ENCODE measurements at regions not wholly inside any gene's neighbourhood (a gene's known extent, or its start where the extent isn't known, plus 50 kb on each side); places are given as distances from the start of the nearest gene placed in this dataset.
"Not testable (repeated sequence)": the region's sequence is repeated elsewhere in the genome, so short reads cannot be mapped to it uniquely, and the experiment has no call there.

DNA sequence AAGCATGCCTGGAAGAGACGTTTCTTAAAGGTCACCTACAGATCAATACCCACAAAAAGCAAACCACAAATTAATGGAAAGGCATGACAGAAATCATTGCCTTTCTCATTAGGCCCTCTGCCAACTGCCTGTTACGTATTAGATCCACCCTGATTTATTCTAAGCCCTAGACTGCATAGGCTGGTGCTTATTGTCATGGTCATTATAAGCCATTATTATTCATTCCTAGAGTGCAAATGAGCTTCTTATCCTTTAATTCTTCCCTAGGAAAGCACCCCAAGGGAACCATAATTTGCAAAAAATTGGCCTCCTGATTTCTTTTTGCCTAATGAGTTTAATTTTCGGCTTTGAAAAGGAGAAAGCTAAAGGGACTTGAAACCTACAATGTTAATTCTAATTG is 184.2 kb upstream of the GPRIN3 start:
- no peaks in the 10 kb centered on the region for H3K27me3 ChIP-seq
- H2AFZ ChIP-seq (replicated peaks), result no peak overlapping the region
- Mint-ChIP-seq H3K27ac (peak overlapping the region; percentile 21), H3K4me3 (no peak overlapping the region), H3K4me1 (peaks cover 7% of the 10 kb centered on the region), H3K27me3 (ENCODE audit: insufficient read depth, low read depth) (no peaks in the 10 kb centered on the region), H3K36me3 (no peaks in the 10 kb centered on the region), H3K9me3 (peaks cover 5% of the 10 kb centered on the region)
- H3K4me1 ChIP-seq, result no peaks in the 10 kb centered on the region
- H3F3A ChIP-seq (ENCODE audit: low read depth), result no peaks in the 10 kb centered on the region
- no peak overlapping the region for H3K9ac ChIP-seq
- TF ChIP-seq, protein P1, sequence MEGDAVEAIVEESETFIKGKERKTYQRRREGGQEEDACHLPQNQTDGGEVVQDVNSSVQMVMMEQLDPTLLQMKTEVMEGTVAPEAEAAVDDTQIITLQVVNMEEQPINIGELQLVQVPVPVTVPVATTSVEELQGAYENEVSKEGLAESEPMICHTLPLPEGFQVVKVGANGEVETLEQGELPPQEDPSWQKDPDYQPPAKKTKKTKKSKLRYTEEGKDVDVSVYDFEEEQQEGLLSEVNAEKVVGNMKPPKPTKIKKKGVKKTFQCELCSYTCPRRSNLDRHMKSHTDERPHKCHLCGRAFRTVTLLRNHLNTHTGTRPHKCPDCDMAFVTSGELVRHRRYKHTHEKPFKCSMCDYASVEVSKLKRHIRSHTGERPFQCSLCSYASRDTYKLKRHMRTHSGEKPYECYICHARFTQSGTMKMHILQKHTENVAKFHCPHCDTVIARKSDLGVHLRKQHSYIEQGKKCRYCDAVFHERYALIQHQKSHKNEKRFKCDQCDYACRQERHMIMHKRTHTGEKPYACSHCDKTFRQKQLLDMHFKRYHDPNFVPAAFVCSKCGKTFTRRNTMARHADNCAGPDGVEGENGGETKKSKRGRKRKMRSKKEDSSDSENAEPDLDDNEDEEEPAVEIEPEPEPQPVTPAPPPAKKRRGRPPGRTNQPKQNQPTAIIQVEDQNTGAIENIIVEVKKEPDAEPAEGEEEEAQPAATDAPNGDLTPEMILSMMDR (IDR thresholded peaks at IDR 0.05), result no peak
- TF ChIP-seq EZH2 (IDR thresholded peaks at IDR 0.05) (no peak), EZH2phosphoT487 (IDR thresholded peaks at IDR 0.05) (no peak)
- H3K27ac ChIP-seq, result no peak overlapping the region
- no peaks in the 10 kb centered on the region for H3K9me3 ChIP-seq (ENCODE audit: low read depth)
- H3K4me3 ChIP-seq, result no peak overlapping the region
- H3K79me2 ChIP-seq (ENCODE audit: low read depth), result no peaks in the 10 kb centered on the region
- DNase-seq (ENCODE audit: low spot score), result no peak
- no peak overlapping the region for H3K4me2 ChIP-seq
- H3K36me3 ChIP-seq, result no peaks in the 10 kb centered on the region
- H4K20me1 ChIP-seq (ENCODE audit: low read depth), result no peaks in the 10 kb centered on the region

DNA sequence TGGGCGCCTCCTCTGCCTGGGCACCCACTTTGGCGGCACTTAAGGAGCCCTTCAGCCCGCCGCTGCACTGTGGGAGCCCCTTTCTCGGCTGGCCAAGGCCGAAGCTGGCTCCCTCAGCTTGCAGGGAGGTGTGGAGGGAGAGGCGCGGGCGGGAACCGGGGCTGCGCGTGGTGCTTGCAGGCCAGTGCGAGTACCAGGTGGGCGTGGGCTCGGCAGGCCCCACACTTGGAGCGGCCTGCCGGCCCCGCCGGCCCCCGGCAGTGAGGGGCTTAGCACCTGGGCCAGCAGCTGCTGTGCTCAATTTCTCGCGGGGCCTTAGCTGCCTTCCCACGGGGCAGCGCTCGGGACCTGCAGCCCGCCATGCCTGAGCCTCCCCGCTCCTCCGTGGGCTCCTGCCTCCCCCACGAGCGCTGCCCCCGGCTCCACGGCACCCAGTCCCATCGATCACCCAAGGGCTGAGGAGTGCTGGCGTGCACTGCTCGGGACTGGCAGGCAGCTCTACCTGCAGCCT is 182.4 kb upstream of the GPRIN3 start:
- H3K27ac Mint-ChIP-seq; H3K4me2 ChIP-seq; H3K9me3 ChIP-seq (ENCODE audit: low read depth); H3K4me1 ChIP-seq; H4K20me1 ChIP-seq (ENCODE audit: low read depth); H3K4me1 Mint-ChIP-seq; H3K27me3 ChIP-seq; H3K79me2 ChIP-seq (ENCODE audit: low read depth); H3K27ac ChIP-seq; H3K9ac ChIP-seq; H3F3A ChIP-seq (ENCODE audit: low read depth); H3K36me3 Mint-ChIP-seq; H3K4me3 ChIP-seq; H2AFZ ChIP-seq (replicated peaks); H3K9me3 Mint-ChIP-seq; DNase-seq (ENCODE audit: low spot score); H3K36me3 ChIP-seq; H3K4me3 Mint-ChIP-seq; H3K27me3 Mint-ChIP-seq (ENCODE audit: insufficient read depth, low read depth): not testable (repeated sequence)

DNA sequence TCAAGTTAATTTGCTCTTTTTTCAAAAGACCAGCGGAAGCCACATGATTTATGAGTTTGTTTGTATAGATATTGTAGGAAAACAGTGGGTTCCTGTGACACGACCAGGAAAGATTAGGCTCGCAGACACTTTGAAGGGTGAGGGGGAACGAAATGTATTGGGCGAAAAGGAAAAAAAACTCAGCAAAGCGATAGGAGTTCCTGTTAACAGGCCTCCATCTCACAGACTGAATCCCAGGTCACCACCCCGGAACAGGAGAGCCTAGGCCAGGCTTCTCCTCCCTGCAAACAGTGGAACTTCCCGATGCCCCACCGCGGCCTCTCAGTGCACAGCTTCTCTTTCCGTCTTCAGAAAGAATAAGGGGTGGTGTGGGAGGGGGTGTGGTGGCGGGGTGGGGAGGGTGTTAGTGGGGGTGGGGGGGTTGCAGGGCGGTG is 181.8 kb upstream of the GPRIN3 start:
- Mint-ChIP-seq H3K4me3 (no peak overlapping the region), H3K4me1 (peaks cover 7% of the 10 kb centered on the region), H3K27me3 (ENCODE audit: insufficient read depth, low read depth) (no peaks in the 10 kb centered on the region), H3K27ac (no peak overlapping the region), H3K36me3 (no peaks in the 10 kb centered on the region), H3K9me3 (peaks cover 5% of the 10 kb centered on the region)
- Histone ChIP-seq H3K79me2 (ENCODE audit: low read depth) (no peaks in the 10 kb centered on the region), H2AFZ (replicated peaks) (peak overlapping the region; percentile 65), H3K4me3 (no peak overlapping the region), H3K27me3 (no peaks in the 10 kb centered on the region), H3F3A (ENCODE audit: low read depth) (no peaks in the 10 kb centered on the region), H3K9me3 (ENCODE audit: low read depth) (no peaks in the 10 kb centered on the region), H3K36me3 (no peaks in the 10 kb centered on the region), H3K27ac (no peak overlapping the region), H3K9ac (no peak overlapping the region), H3K4me1 (no peaks in the 10 kb centered on the region), H4K20me1 (ENCODE audit: low read depth) (no peaks in the 10 kb centered on the region), H3K4me2 (no peak overlapping the region)
- no peak for DNase-seq (ENCODE audit: low spot score)
- TF ChIP-seq EZH2phosphoT487 (IDR thresholded peaks at IDR 0.05) (no peak), EZH2 (IDR thresholded peaks at IDR 0.05) (no peak)
- TF ChIP-seq, protein P1 (IDR thresholded peaks at IDR 0.05), result no peak

DNA sequence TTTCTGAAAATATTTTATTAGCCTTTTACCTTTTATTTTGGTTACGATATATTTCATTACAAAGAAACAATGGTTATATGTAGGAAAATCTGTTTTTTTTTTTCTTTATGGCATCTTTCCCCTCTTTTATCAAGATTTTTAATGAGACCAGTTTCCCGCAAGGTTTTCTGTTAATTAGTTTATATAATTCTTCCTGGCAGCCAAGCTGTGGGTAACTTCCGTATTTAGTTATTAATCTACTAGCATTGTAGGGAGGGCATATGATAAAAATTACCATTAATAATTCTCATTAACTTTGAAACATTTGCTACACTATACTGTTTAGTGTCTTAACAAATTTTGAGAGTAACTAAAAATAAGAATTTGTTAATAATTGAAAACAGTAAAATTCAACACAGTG is 181.1 kb upstream of the GPRIN3 start:
- no peaks in the 10 kb centered on the region for H4K20me1 ChIP-seq (ENCODE audit: low read depth)
- H3K36me3 Mint-ChIP-seq, result no peaks in the 10 kb centered on the region
- H3F3A ChIP-seq (ENCODE audit: low read depth), result no peaks in the 10 kb centered on the region
- no peak overlapping the region for H3K9ac ChIP-seq
- H3K27ac Mint-ChIP-seq, result no peak overlapping the region
- H3K9me3 Mint-ChIP-seq, result peaks cover 5% of the 10 kb centered on the region
- H3K4me2 ChIP-seq, result no peak overlapping the region
- TF ChIP-seq, protein P1 (IDR thresholded peaks at IDR 0.05), result no peak
- no peak for TF ChIP-seq EZH2phosphoT487 (IDR thresholded peaks at IDR 0.05)
- TF ChIP-seq EZH2 (IDR thresholded peaks at IDR 0.05), result no peak
- no peaks in the 10 kb centered on the region for H3K36me3 ChIP-seq
- H3K9me3 ChIP-seq (ENCODE audit: low read depth), result no peaks in the 10 kb centered on the region
- H3K4me3 Mint-ChIP-seq, result no peak overlapping the region
- H2AFZ ChIP-seq (replicated peaks), result no peak overlapping the region
- H3K79me2 ChIP-seq (ENCODE audit: low read depth), result no peaks in the 10 kb centered on the region
- H3K27ac ChIP-seq, result no peak overlapping the region
- no peaks in the 10 kb centered on the region for H3K27me3 ChIP-seq
- no peaks in the 10 kb centered on the region for H3K27me3 Mint-ChIP-seq (ENCODE audit: insufficient read depth, low read depth)
- no peaks in the 10 kb centered on the region for H3K4me1 ChIP-seq
- DNase-seq (ENCODE audit: low spot score), result no peak
- peaks cover 7% of the 10 kb centered on the region for H3K4me1 Mint-ChIP-seq
- no peak overlapping the region for H3K4me3 ChIP-seq

All from neural progenitor cell (in vitro differentiated cells).